ENCODE measurements at regions not wholly inside any gene's neighbourhood (a gene's known extent, or its start where the extent isn't known, plus 50 kb on each side); places are given as distances from the start of the nearest gene placed in this dataset.

DNA sequence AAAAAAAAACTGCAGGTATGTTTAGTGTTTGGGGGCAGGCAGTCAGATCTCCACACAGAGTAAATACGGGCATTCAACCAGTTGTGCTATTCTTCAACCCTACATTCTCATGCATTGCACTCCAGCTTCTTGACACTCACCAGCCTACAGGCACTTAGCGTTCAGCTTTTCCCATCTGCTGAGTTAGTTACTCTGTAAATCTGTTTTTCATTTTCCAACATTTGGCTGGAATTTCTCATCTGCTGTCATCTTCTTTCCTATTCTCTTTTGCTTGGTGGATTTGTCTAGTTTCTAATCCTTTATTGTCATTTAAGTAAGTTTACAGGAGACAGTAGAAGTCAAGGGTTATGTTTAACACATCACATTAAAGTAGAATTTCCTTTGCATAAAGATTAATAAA, 1318.9 kb downstream of the OLFM4 start:
- TF ChIP-seq, protein P1, sequence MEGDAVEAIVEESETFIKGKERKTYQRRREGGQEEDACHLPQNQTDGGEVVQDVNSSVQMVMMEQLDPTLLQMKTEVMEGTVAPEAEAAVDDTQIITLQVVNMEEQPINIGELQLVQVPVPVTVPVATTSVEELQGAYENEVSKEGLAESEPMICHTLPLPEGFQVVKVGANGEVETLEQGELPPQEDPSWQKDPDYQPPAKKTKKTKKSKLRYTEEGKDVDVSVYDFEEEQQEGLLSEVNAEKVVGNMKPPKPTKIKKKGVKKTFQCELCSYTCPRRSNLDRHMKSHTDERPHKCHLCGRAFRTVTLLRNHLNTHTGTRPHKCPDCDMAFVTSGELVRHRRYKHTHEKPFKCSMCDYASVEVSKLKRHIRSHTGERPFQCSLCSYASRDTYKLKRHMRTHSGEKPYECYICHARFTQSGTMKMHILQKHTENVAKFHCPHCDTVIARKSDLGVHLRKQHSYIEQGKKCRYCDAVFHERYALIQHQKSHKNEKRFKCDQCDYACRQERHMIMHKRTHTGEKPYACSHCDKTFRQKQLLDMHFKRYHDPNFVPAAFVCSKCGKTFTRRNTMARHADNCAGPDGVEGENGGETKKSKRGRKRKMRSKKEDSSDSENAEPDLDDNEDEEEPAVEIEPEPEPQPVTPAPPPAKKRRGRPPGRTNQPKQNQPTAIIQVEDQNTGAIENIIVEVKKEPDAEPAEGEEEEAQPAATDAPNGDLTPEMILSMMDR (IDR thresholded peaks at IDR 0.05): no peak
- TF ChIP-seq POLR2A (IDR thresholded peaks at IDR 0.05): no peak
- Histone ChIP-seq H3K36me3 (no peaks in the 10 kb centered on the region), H3K27ac (no peak overlapping the region), H3K4me1 (no peaks in the 10 kb centered on the region), H3K27me3 (no peaks in the 10 kb centered on the region), H3K9me3 (no peaks in the 10 kb centered on the region), H3K4me3 (replicated peaks in 1 of 3) (no peak overlapping the region)
- intact Hi-C loops (cut with DNase I): no loop called here
- whole genome bisulfite sequencing, 2 donors: 33 to 40% methylated on average over 2 of the region's 2 CpGs
- DNase-seq: no peak

DNA sequence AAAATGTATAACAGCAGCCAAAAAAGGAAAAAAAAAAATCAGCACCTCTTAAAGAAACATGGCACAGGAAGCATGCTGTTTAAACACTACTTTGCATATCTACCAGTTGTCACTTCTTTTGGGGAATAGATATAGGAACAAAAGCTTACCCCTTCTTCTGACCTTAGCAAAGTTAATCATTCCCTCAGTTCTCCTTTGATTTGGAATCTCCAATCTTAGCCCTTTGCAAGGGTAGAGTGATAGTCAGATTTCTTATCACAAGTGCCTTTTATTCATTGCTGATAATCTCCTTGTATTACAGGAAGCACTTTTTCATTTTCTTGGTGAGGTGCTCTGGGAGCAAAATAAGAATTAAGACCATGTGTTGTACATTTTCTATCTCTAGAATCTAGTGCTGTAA, 1327.6 kb downstream of the OLFM4 start:
- intact Hi-C loops (cut with DNase I): no loop called here
- H3K27ac ChIP-seq: no peak overlapping the region
- TF ChIP-seq, protein P1 (IDR thresholded peaks at IDR 0.05): no peak
- no peak for TF ChIP-seq POLR2A (IDR thresholded peaks at IDR 0.05)
- no peaks in the 10 kb centered on the region for H3K27me3 ChIP-seq
- H3K9me3 ChIP-seq: no peaks in the 10 kb centered on the region
- H3K4me3 ChIP-seq (replicated peaks in 1 of 3): no peak overlapping the region
- H3K36me3 ChIP-seq: no peaks in the 10 kb centered on the region
- no peaks in the 10 kb centered on the region for H3K4me1 ChIP-seq
- no peak for DNase-seq

DNA sequence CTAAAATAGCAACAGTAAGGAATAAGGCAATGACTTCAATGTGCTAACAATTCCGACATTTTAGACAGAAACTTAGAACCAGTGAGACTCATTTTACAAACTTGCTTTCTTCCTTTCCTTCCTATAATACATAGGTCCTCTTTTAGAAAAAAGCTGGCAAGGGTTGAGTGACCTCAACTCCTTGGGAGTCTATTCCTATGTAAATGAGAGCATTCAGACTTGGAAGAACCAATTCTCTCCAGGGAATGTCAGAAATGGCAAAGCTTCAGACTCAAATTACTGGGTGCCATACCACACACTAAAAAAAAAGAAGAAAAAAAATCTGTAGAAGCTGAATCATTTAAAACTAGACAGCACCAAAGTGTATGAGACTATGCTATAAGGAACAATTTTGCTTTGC, 1328.2 kb downstream of the OLFM4 start:
- H3K27ac ChIP-seq: no peak overlapping the region
- no peak for TF ChIP-seq POLR2A (IDR thresholded peaks at IDR 0.05)
- TF ChIP-seq, protein P1 (IDR thresholded peaks at IDR 0.05): no peak
- no peaks in the 10 kb centered on the region for H3K4me1 ChIP-seq
- H3K36me3 ChIP-seq: no peaks in the 10 kb centered on the region
- no peaks in the 10 kb centered on the region for H3K27me3 ChIP-seq
- WGBS, 2 donors: 63 to 73% methylated on average over 1 of the region's 1 CpG
- intact Hi-C loops (cut with DNase I): no loop called here
- H3K9me3 ChIP-seq: no peaks in the 10 kb centered on the region
- no peak overlapping the region for H3K4me3 ChIP-seq (replicated peaks in 1 of 3)
- DNase-seq: no peak

DNA sequence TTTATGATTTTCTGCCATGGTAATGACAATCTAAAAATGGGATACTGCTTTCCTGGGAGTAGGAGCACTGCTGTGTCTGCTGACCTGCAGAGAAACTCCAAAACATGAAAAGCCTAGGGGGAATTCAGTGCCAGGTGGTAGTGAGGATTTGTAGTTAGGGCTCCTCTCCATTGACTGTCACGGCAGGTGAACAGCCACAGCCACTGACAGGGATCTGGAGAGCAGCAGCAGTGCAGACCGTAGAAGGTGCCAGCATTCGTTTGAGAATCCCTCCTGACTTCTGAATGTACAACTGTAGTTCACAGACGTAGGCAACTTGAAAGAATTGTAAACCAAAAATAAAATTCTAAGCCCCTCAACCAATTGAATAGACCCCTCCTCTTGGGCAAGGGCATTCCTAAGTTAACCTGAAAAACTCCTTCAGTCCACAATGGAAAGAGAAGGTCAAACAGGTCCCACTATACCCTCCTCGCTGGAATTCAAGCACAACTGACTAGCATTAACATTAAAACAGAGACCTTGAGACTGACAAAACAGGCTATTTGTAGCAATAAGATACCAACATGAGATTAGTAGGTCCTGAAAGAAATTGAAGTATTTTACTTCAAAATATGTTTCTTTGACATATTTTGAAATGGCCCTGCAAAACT, 1328.8 kb downstream of the OLFM4 start:
- TF ChIP-seq, protein P1 (IDR thresholded peaks at IDR 0.05): no peak
- TF ChIP-seq POLR2A (IDR thresholded peaks at IDR 0.05): no peak
- no peaks in the 10 kb centered on the region for H3K9me3 ChIP-seq
- H3K36me3 ChIP-seq: no peaks in the 10 kb centered on the region
- H3K4me1 ChIP-seq: no peaks in the 10 kb centered on the region
- no peak for DNase-seq
- H3K4me3 ChIP-seq (replicated peaks in 1 of 3): no peak overlapping the region
- no peaks in the 10 kb centered on the region for H3K27me3 ChIP-seq
- WGBS, 2 donors: 53 to 59% methylated on average over 5 of the region's 5 CpGs
- H3K27ac ChIP-seq: no peak overlapping the region
- intact Hi-C loops (cut with DNase I): no loop called here

DNA sequence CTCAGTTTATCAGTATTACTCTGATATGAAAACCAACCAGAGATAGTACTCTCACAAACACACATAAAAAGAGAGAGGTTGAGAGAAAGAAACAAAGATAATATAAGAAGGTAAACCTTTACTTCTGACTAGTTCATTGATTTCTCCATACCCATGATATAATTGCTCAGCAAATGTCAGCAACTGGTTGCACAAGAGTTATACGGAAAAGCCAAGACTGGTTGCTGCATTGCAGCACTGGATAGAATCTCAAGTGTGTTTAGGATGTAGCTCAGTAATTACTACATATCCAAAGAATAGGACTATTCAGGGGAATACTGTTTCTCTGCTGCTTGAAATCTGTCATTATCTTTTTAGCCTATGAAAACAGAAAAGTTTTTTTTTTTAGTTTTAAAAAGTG, 1332.8 kb downstream of the OLFM4 start:
- H3K27me3 ChIP-seq: no peaks in the 10 kb centered on the region
- H3K36me3 ChIP-seq: no peaks in the 10 kb centered on the region
- no peaks in the 10 kb centered on the region for H3K9me3 ChIP-seq
- H3K4me1 ChIP-seq: no peaks in the 10 kb centered on the region
- H3K27ac ChIP-seq: no peak overlapping the region
- no peak overlapping the region for H3K4me3 ChIP-seq (replicated peaks in 1 of 3)
- no peak for DNase-seq
- TF ChIP-seq POLR2A (IDR thresholded peaks at IDR 0.05): no peak
- TF ChIP-seq, protein P1 (IDR thresholded peaks at IDR 0.05): no peak
- intact Hi-C loops (cut with DNase I): no loop called here
- WGBS, 2 donors: 77 to 84% methylated on average over 1 of the region's 1 CpG

Measured in thyroid gland (tissue), 4 donors.